ENCODE measurements at regions not wholly inside any gene's neighbourhood (a gene's known extent, or its start where the extent isn't known, plus 50 kb on each side); places are given as distances from the start of the nearest gene placed in this dataset.
"Not testable (repeated sequence)": the region's sequence is repeated elsewhere in the genome, so short reads cannot be mapped to it uniquely, and the experiment has no call there.

- DNase-seq = peak; percentile 6
Observed at GRCh38 chr13:88622362-88622973, 951.3 kb downstream of the SLITRK5 start.

DNA sequence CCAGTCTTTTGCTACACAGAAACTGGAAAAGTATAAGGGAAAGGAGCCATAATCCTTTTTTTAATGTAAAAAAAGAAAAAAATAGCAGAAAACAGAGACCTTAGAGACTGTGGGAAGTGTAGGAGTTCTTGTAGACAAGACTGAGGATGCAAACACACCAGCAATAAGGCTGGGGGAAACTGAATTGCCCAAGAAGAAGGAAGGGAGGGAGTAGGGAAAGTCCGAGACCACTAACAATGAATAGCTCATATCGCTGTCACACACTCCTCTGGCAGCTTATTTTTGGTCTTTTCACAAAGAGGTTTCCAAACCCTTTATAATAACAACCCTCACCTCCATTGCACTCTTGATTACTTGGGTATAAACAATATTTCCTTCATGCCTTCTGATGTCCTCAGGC, 952.0 kb downstream of the SLITRK5 start:
- DNase-seq = no peak

DNA sequence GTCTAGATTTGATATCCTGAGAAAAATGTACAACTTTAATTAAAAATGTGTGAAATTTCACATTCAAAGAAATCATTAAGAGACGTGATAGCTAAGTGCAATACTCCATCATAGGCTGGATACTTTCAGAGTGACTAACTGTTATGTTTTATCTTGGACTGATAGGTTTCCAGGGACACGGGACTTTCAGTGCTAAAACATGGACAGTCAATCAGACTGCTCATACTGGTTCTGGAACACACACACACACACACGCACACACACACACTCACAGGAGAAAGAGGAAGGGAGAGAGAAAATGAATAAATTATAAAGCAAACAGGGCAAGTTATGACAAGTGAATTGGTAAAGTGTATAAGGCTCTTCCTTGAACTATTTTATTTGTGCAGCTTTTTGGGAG, 955.9 kb downstream of the SLITRK5 start:
- DNase-seq = no peak

GRCh38 chr13:88628882-88629281, 957.7 kb downstream of the SLITRK5 start:
- no peak for DNase-seq

DNA sequence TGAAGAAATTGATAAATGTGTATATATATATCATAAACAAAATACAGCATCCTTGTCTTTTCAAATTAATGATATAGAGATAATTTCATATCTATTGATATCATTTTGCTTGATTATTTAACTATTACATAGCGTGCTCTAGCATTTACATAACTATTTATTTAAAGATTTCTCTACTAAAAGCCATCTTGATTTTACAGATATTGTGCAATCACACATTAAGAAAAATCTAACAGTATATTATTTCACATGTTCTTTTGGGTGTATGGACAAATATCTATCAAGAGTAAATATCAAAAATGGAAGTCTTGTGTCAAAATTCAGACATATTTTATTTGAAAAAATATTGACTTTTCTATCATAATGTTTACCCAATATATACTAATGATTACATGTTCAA, 966.8 kb downstream of the SLITRK5 start:
- DNase-seq = no peak

GRCh38 chr13:88643233-88643632, 972.1 kb downstream of the SLITRK5 start:
- DNase-seq = no peak

- DNase-seq = no peak
Observed at GRCh38 chr13:88648598-88649373, 977.6 kb downstream of the SLITRK5 start.

GRCh38 chr13:88649855-88650254, 978.7 kb downstream of the SLITRK5 start:
- no peak for DNase-seq

GRCh38 chr13:88651531-88651930, 980.4 kb downstream of the SLITRK5 start:
- peak; percentile 5 for DNase-seq

- no peak for DNase-seq
Observed at GRCh38 chr13:88656751-88657150, 985.6 kb downstream of the SLITRK5 start.

DNA sequence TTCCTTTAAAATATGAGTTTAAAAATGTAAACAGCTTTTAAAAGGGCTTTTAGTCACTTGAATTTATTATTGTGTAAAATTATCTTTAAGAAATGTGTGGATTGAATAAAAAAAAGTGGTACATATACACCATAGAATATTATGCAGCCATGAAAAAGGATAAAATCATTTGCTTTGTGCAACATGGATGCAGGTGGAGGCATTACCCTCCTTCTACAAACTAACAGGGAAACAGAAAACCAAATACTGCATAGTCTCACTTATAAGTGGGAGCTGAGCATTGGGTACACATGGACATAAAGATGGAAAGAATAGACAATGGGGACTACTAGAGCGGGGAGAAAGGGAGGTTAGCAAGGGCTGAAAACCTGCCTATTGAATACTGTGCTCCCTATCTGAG, 999.3 kb downstream of the SLITRK5 start:
- no peak for DNase-seq

DNA sequence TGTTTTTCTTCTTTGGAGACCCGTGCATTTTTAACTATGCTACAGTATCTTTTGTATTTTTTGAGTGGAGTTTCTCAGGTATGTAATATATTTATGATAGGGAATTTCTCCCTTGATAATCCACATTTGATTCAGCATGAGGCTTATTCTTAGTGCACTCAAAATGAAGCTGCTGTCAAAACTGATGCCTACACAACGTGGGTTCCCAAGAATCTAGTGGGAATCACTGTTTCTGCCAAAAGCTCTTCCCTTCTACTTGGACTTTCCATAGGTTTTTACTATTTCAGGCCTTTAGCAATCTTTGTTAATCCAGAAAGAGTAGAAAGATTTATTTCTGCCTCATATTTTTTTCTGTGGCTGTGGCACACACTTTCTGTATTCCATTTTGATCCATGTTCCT, 1003.7 kb downstream of the SLITRK5 start:
- no peak for DNase-seq

- DNase-seq = no peak
Observed at GRCh38 chr13:88675347-88675996, 1004.3 kb downstream of the SLITRK5 start.

GRCh38 chr13:88676016-88676415, 1004.8 kb downstream of the SLITRK5 start:
- DNase-seq = no peak

- DNase-seq = no peak
Observed at GRCh38 chr13:88685459-88685858, 1014.3 kb downstream of the SLITRK5 start.

- DNase-seq = no peak
Observed at GRCh38 chr13:88701551-88701950, 1030.4 kb downstream of the SLITRK5 start.

GRCh38 chr13:88704600-88705275, 1033.6 kb downstream of the SLITRK5 start:
- no peak for DNase-seq

- no peak for DNase-seq
Observed at GRCh38 chr13:88707646-88708045, 1036.5 kb downstream of the SLITRK5 start.

DNA sequence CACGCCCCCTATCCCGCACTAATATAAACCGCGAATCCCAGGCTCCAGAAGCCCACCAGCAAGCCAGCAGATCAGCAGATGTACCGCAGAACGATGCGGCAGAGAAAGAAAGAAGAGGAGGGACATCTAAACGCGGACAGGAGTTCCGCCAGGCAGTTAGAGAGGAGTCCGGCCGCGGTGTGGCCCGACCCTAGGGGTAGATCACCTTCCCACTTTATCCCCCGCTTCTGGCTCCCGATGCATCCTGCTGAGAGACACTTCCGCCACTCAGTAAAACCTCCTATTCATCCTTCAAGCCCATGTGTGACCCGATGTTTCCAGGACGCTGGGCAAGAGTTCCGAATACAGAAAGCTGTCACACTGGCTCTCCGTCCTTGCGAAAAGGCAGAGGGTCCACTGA, 1046.8 kb downstream of the SLITRK5 start:
- DNase-seq = no peak

DNA sequence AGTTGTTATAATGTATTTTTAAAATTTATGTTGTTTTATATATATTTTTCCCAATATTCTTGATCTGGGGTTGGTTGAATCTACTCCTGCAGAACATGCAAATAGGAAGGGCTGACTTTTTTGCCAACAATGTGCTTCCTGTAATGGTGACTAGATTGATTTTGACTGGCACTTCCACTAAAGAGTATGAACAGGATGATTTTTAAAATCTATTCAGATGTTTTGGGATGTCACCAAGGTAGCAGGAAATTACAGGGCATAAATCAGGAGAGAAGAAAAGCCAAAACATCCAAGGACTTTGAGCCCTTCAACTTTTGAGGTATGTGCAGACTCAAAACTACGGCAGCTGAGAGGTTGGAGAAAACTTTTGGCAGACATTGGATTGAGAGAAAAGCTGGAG, 1047.6 kb downstream of the SLITRK5 start:
- no peak for DNase-seq

DNA sequence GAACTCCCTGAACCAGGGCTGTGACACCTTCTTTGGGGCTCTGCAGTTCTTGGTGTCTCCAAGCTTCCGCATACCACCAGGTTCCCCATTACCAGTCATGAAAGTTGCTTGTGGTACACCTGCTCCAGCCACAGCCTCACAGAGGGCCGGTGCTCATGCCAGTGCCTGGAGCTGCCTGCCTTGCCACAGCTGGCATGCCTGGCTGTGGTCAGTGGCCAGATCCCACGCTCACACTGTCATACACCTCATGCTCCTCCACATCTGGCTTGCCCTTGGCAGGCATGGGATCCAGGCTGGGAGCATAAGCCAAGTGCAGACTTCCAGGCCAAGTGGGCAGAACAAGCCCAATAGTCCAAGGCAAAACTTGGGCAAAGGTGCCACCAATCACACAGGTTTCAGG, 1054.9 kb downstream of the SLITRK5 start:
- no peak for DNase-seq

DNA sequence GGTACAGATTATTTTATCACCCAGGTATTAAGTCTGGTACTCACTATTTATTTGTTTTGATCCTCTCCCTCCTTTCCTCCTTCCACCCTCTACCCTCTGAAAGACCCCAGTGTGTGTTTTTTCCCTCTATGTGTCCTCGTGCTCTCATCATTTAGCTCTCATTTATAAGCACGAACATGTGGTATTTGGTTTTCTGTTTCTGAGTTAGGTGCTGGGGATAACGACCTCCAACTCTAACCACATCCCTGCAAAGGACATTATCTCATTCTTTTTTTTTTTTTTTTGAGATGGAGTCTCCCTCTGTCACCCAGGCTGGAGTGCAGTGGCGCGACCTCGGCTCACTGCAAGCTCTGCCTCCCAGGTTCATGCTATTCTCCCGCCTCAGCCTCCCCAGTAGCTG, 1056.1 kb downstream of the SLITRK5 start:
- DNase-seq = not testable (repeated sequence)

- no peak for DNase-seq
Observed at GRCh38 chr13:88729605-88730004, 1058.4 kb downstream of the SLITRK5 start.

DNA sequence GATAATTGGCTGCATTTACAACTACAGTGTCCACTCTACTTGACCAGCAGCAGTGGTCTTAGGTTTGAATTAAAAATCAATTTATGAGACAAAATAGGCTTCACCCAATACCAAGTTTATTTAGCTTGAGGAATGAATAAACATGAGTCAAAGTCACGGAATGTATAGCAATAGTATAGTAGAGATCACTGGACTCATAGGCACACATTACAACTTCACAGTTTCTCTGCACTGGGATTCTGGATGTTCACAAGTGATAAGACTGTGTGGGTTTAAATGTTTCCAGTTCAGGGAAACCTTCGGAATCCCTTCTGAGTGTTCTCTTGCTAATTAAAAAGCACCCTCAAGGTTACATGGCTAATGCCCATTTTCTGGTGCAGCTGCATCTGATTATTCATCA, 1064.9 kb downstream of the SLITRK5 start:
- no peak for DNase-seq

Data from activated CD4-positive, alpha-beta T cell treated with anti-CD3 and anti-CD28 coated beads for 48 hours (primary cell).